Spleen (tissue), 11 donors: ENCODE measurements at regions not wholly inside any gene's neighbourhood (a gene's known extent, or its start where the extent isn't known, plus 50 kb on each side); places are given as distances from the start of the nearest gene placed in this dataset.

Experiments
- DNase-seq: peaks from one replicate; pipeline ENCODE4 v3.0.0-alpha.2; 2020
- H3K27ac ChIP-seq, 8 donors: fragments of 200-600 bp; sonication (generic) in 7 of 8; 1 replicate in 4 of 8; 2 replicates in 4 of 8; pipeline versions ENCODE4 v1.5.0 to v1.8.0; 2016 to 2021; ENCODE audit warnings: inconsistent platforms in 4 of 8, mild to moderate bottlenecking in 4 of 8, moderate library complexity in 1 of 8
- H3K27me3 ChIP-seq, 7 donors: fragments of 200-600 bp; sonication (generic) in 6 of 7; replicated peaks in 1 of 7; 1 replicate in 4 of 7; 2 replicates in 3 of 7; pipeline versions ENCODE4 v1.5.0 to v1.8.0; 2016 to 2021; ENCODE audit warnings: inconsistent platforms in 3 of 7, mild to moderate bottlenecking in 1 of 7
- H3K36me3 ChIP-seq, 6 donors: fragments of 200-600 bp; sonication (generic) in 5 of 6; 1 replicate in 4 of 6; 2 replicates in 2 of 6; pipeline versions ENCODE4 v1.5.0 to v1.8.0; 2016 to 2021; ENCODE audit warnings: inconsistent platforms in 2 of 6
- H3K4me1 ChIP-seq, 6 donors: fragments of 200-600 bp; sonication (generic) in 5 of 6; 1 replicate in 3 of 6; 2 replicates in 3 of 6; pipeline versions ENCODE4 v1.5.0 to v1.8.0; 2016 to 2021; ENCODE audit warnings: inconsistent platforms in 3 of 6
- H3K4me3 ChIP-seq, 8 donors: fragments of 200-600 bp; sonication (generic) in 7 of 8; 1 replicate in 4 of 8; 2 replicates in 4 of 8; pipeline versions ENCODE4 v1.5.0 to v1.8.0; 2016 to 2021; ENCODE audit warnings: inconsistent platforms in 4 of 8, mild to moderate bottlenecking in 4 of 8, moderate library complexity in 2 of 8
- H3K9me3 ChIP-seq, 8 donors: fragments of 200-600 bp; sonication (generic) in 7 of 8; 1 replicate in 4 of 8; 2 replicates in 4 of 8; pipeline versions ENCODE4 v1.5.0 to v1.8.0; 2016 to 2021; ENCODE audit warnings: inconsistent platforms in 4 of 8
- CTCF ChIP-seq, 11 experiments: fragments of 200-600 bp in 7 of 11; fragments of 450-650 bp in 4 of 11; sonication (generic) in 4 of 11; IDR thresholded peaks in 8 of 11; conservative IDR thresholded peaks in 3 of 11; 1 replicate in 7 of 11; 2 replicates in 4 of 11; pipeline versions ENCODE4 v1.4.0 to v1.8.0; 2016 to 2021; ENCODE audit warnings: antibody characterized with exemption in 11 of 11, inconsistent platforms in 4 of 11, mild to moderate bottlenecking in 1 of 11
- POLR2A ChIP-seq, 3 donors: fragments of 450-650 bp; IDR thresholded peaks; one replicate each; pipeline ENCODE4 v1.5.1; 2017; ENCODE audit warnings: antibody characterized with exemption in 3 of 3, mild to moderate bottlenecking in 1 of 3
- POLR2AphosphoS5 ChIP-seq, 3 donors: sonication (generic); formaldehyde crosslinking; IDR thresholded peaks; one replicate each; pipeline ENCODE4 v1.5.1; 2017; ENCODE audit warnings: antibody characterized with exemption in 3 of 3
- WGBS, 5 donors: extraction: QIAGEN DNeasy Blood & Tissue Kit in 3 of 5; methylation state at CpG; one replicate each; pipeline versions ENCODE4 v1.1.5 to v1.1.7; 2013 to 2018; 5-methylcytosine and 5-hydroxymethylcytosine counted together
- intact Hi-C: fragments of 100-400 bp; cut with DNase I; formaldehyde crosslinking; loops from one replicate; pipeline ENCODE4 v1.15.0; 2023; ENCODE audit warnings: low total_unique reads
- donor health status: healthy with polysubstance abuse.
- donor health status: DM: no; HTN: no; CAD: no; lungs with moderate emphysema.
- donor health status: DM: no; HTN: no; CAD: no.
- donor health status: Bipolar disorder and iron deficiency.
- donor health status: healthy.
- donor health status: DM: no; HTN: no; CAD: no.
- donor health status: DM: yes; HTN: yes; CAD: no.

GRCh38 chr12:33588725-33589405, 149.2 kb upstream of the SYT10 start:
- Histone ChIP-seq H3K27me3 (no peaks in the 10 kb centered on the region), H3K36me3 (no peaks in the 10 kb centered on the region), H3K27ac (no peak overlapping the region), H3K4me1 (no peaks in the 10 kb centered on the region), H3K4me3 (no peak overlapping the region), H3K9me3 (no peaks in the 10 kb centered on the region)
- WGBS, 5 donors, result 74 to 83% (median 80%) methylated on average over 4 of the region's 4 CpGs
- TF ChIP-seq POLR2AphosphoS5 (IDR thresholded peaks at IDR 0.05) (no peak), POLR2A (IDR thresholded peaks at IDR 0.05) (no peak)
- intact Hi-C loops, result no loop called here
- DNase-seq, result no peak

GRCh38 chr12:33589576-33590114, 150.0 kb upstream of the SYT10 start:
- TF ChIP-seq POLR2A (IDR thresholded peaks at IDR 0.05), result no peak
- TF ChIP-seq POLR2AphosphoS5 (IDR thresholded peaks at IDR 0.05), result no peak
- no peak for TF ChIP-seq CTCF (IDR thresholded peaks at IDR 0.05 in 8 of 11, conservative IDR thresholded peaks at IDR 0.05 in 3 of 11)
- Histone ChIP-seq H3K4me3 (no peak overlapping the region), H3K36me3 (no peaks in the 10 kb centered on the region), H3K27me3 (no peaks in the 10 kb centered on the region), H3K27ac (no peak overlapping the region), H3K9me3 (no peaks in the 10 kb centered on the region), H3K4me1 (no peaks in the 10 kb centered on the region)
- intact Hi-C loops, result no loop called here
- 58 to 73% (median 63%) methylated on average over 3 of the region's 3 CpGs for WGBS, 5 donors
- no peak for DNase-seq

- Histone ChIP-seq H3K36me3 (no peaks in the 10 kb centered on the region), H3K27me3 (no peaks in the 10 kb centered on the region), H3K4me1 (no peaks in the 10 kb centered on the region), H3K4me3 (no peak overlapping the region), H3K27ac (no peak overlapping the region), H3K9me3 (no peaks in the 10 kb centered on the region)
- WGBS, 5 donors, result 71 to 89% (median 78%) methylated on average over 1 of the region's 1 CpG
- DNase-seq, result no peak
- no peak for TF ChIP-seq POLR2A (IDR thresholded peaks at IDR 0.05)
- TF ChIP-seq POLR2AphosphoS5 (IDR thresholded peaks at IDR 0.05), result no peak
- no peak for TF ChIP-seq CTCF (IDR thresholded peaks at IDR 0.05 in 8 of 11, conservative IDR thresholded peaks at IDR 0.05 in 3 of 11)
- intact Hi-C loops, result no loop called here
Measured at GRCh38 chr12:33593753-33594152, 154.1 kb upstream of the SYT10 start.

GRCh38 chr12:33596061-33596460, 156.4 kb upstream of the SYT10 start:
- no peaks in the 10 kb centered on the region for H3K27me3 ChIP-seq
- 43 to 65% (median 59%) methylated on average over 1 of the region's 1 CpG for WGBS, 5 donors
- no peak overlapping the region for H3K4me3 ChIP-seq
- no peak for DNase-seq
- no peaks in the 10 kb centered on the region for H3K36me3 ChIP-seq
- TF ChIP-seq POLR2AphosphoS5 (IDR thresholded peaks at IDR 0.05) (no peak), CTCF (IDR thresholded peaks at IDR 0.05 in 8 of 11, conservative IDR thresholded peaks at IDR 0.05 in 3 of 11) (no peak), POLR2A (IDR thresholded peaks at IDR 0.05) (no peak)
- intact Hi-C loops, result no loop called here
- H3K4me1 ChIP-seq, result no peaks in the 10 kb centered on the region
- no peak overlapping the region for H3K27ac ChIP-seq
- H3K9me3 ChIP-seq, result no peaks in the 10 kb centered on the region
